ENCODE measurements at regions not wholly inside any gene's neighbourhood (a gene's known extent, or its start where the extent isn't known, plus 50 kb on each side); places are given as distances from the start of the nearest gene placed in this dataset.

DNA sequence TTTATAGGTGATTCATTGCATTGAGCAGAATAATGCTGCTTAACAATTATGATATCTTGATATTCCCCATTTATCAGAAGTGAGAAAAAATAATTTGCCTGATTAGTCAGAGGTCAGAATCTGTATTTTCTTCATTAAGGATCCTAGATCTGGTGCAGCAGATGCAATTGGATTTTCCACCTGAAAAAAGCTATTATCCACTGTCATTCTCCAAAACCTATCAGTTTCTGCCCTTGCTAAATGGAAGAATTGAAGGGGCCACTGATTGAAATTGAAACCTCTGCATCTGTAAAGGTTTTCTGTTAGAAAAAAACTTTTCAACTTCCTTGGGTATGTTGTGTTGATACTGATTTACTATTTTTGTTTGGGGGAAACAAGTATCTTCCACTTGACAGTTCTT lies 636.0 kb upstream of the NDST4 start:
- no peak overlapping the region for H3K27ac ChIP-seq (ENCODE audit: low read depth, low read length)
- DNase-seq (ENCODE audit: low read depth, low spot score) = no peak
- peaks cover 3% of the 10 kb centered on the region for H3K9me3 ChIP-seq (ENCODE audit: control insufficient read depth, insufficient read depth, low read length)
- no peak overlapping the region for H3K4me3 ChIP-seq (ENCODE audit: low read depth, low read length)
- ChIA-PET CTCF (no interaction called here), POLR2A (no interaction called here)
- H3K27me3 ChIP-seq (ENCODE audit: control insufficient read depth, insufficient read depth, low read length) = no peaks in the 10 kb centered on the region
- TF ChIP-seq, protein P1, sequence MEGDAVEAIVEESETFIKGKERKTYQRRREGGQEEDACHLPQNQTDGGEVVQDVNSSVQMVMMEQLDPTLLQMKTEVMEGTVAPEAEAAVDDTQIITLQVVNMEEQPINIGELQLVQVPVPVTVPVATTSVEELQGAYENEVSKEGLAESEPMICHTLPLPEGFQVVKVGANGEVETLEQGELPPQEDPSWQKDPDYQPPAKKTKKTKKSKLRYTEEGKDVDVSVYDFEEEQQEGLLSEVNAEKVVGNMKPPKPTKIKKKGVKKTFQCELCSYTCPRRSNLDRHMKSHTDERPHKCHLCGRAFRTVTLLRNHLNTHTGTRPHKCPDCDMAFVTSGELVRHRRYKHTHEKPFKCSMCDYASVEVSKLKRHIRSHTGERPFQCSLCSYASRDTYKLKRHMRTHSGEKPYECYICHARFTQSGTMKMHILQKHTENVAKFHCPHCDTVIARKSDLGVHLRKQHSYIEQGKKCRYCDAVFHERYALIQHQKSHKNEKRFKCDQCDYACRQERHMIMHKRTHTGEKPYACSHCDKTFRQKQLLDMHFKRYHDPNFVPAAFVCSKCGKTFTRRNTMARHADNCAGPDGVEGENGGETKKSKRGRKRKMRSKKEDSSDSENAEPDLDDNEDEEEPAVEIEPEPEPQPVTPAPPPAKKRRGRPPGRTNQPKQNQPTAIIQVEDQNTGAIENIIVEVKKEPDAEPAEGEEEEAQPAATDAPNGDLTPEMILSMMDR (IDR thresholded peaks at IDR 0.05; ENCODE audit: low read depth, low read length) = no peak

DNA sequence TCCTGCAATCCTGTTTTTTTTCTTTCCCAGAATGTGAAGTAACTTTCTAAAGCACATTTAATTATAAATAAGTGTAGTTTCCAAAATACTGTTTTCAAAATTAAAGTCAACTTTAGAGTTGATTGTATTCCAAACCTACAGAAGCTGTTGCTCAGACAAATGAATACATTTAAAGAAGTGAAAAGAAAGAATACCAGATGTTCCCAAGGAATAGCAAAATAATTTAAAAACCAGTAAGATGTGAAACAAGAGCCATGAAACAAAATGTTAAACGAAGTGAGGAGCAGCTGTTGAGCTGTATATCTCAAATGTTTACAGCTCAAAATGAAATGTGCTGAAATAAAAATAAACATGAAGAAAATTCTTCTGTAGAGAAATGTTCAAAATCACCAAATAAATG lies 627.4 kb upstream of the NDST4 start:
- CTCF ChIA-PET = no interaction called here
- H3K27me3 ChIP-seq (ENCODE audit: control insufficient read depth, insufficient read depth, low read length) = no peaks in the 10 kb centered on the region
- no peak overlapping the region for H3K4me3 ChIP-seq (ENCODE audit: low read depth, low read length)
- peaks cover 2% of the 10 kb centered on the region; the same call in 1 of the 2 replicates for H3K9me3 ChIP-seq (ENCODE audit: control insufficient read depth, insufficient read depth, low read length)
- POLR2A ChIA-PET = no interaction called here
- TF ChIP-seq, protein P1 (IDR thresholded peaks at IDR 0.05; ENCODE audit: low read depth, low read length) = no peak
- no peak for DNase-seq (ENCODE audit: low read depth, low spot score)
- H3K27ac ChIP-seq (ENCODE audit: low read depth, low read length) = no peak overlapping the region

DNA sequence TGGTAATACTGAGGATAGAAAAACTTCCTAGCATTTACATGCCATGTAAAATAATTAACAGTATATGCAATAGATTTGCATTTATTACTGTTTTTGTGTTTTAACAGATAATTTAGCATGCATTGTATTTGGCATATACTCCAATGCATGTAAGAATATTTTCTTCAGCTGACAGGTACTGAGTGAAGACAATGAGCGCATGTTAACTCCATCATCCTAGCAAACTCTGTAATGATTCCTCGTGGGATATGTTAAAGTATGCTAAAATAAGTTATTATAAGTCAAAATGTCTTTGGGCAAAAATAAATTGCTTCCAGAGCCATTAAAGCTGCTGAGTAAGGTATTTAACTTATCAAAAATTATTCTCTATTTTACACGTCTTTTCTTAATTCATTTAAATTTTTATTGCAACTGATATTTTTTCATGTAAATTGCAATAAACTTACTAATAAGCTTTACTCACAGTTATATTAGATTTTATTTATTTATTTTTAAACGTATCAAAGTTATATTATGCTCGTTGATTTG lies 616.4 kb upstream of the NDST4 start:
- TF ChIP-seq, protein P1 (IDR thresholded peaks at IDR 0.05; ENCODE audit: low read depth, low read length) = no peak
- POLR2A ChIA-PET = no interaction called here
- Histone ChIP-seq H3K27ac (ENCODE audit: low read depth, low read length) (no peak overlapping the region), H3K27me3 (ENCODE audit: control insufficient read depth, insufficient read depth, low read length) (no peaks in the 10 kb centered on the region), H3K4me3 (ENCODE audit: low read depth, low read length) (no peak overlapping the region), H3K9me3 (ENCODE audit: control insufficient read depth, insufficient read depth, low read length) (no peaks in the 10 kb centered on the region; the same call in 1 of the 2 replicates)
- CTCF ChIA-PET = no interaction called here
- DNase-seq (ENCODE audit: low read depth, low spot score) = no peak

DNA sequence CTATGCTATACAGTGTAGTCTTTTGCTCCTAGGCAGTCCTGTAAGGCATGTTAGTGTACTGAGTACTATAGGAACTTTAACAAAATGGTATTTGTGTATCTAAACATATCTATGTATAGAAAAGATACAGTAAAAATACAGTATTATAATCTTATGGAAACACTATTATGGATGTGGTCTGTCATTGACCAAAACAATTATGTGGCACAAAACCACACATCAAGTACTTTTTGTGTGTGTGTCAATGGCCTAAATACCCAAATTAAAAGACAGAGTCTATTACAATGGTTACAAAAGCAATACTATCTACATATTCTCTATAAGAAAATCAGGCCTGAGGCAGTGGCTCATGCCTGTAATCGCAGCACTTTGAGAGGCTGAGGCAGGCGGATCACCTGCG lies 610.2 kb upstream of the NDST4 start:
- ChIA-PET CTCF (no interaction called here), POLR2A (no interaction called here)
- no peak overlapping the region for H3K27ac ChIP-seq (ENCODE audit: low read depth, low read length)
- H3K4me3 ChIP-seq (ENCODE audit: low read depth, low read length) = no peak overlapping the region
- no peaks in the 10 kb centered on the region for H3K27me3 ChIP-seq (ENCODE audit: control insufficient read depth, insufficient read depth, low read length)
- peaks cover 3% of the 10 kb centered on the region; the same call in 1 of the 2 replicates for H3K9me3 ChIP-seq (ENCODE audit: control insufficient read depth, insufficient read depth, low read length)
- TF ChIP-seq, protein P1 (IDR thresholded peaks at IDR 0.05; ENCODE audit: low read depth, low read length) = no peak
- DNase-seq (ENCODE audit: low read depth, low spot score) = no peak

DNA sequence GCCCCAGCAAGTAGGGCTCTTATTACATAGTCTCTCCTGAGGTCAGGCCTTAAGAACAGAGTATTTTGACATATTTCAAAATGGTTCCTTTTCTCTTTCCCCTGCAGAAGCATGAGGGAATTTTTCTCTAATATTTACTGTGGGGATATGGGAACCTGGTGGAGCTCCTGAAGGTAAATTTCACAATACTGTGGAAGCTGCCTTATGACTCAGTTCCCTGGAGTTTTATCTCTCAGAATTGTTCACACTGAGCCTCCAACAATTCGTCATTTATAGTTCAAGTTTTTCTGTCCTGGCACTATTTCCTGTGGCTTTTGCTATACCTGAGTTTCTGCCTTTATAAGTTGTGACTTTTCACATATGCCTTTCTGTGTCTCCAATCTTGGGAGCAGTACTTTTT lies 607.2 kb upstream of the NDST4 start:
- Histone ChIP-seq H3K4me3 (ENCODE audit: low read depth, low read length) (no peak overlapping the region), H3K27me3 (ENCODE audit: control insufficient read depth, insufficient read depth, low read length) (no peaks in the 10 kb centered on the region), H3K9me3 (ENCODE audit: control insufficient read depth, insufficient read depth, low read length) (peaks cover 6% of the 10 kb centered on the region), H3K27ac (ENCODE audit: low read depth, low read length) (no peak overlapping the region)
- no peak for DNase-seq (ENCODE audit: low read depth, low spot score)
- ChIA-PET CTCF (no interaction called here), POLR2A (no interaction called here)
- TF ChIP-seq, protein P1 (IDR thresholded peaks at IDR 0.05; ENCODE audit: low read depth, low read length) = no peak

Data from AG04450 (cell line).